ENCODE measurements at regions not wholly inside any gene's neighbourhood (a gene's known extent, or its start where the extent isn't known, plus 50 kb on each side); places are given as distances from the start of the nearest gene placed in this dataset.

- DNase-seq (ENCODE audit: low spot score) = no peak
These were observed 186.2 kb downstream of the ADSS2 start for GRCh38 chr1:244265507-244265906.

GRCh38 chr1:244269169-244269568, 182.5 kb downstream of the ADSS2 start:
- no peak for DNase-seq (ENCODE audit: low spot score)

GRCh38 chr1:244271004-244271403, 180.7 kb downstream of the ADSS2 start:
- no peak for DNase-seq (ENCODE audit: low spot score)

GRCh38 chr1:244271691-244272308, 179.9 kb downstream of the ADSS2 start:
- DNase-seq (ENCODE audit: low spot score) = no peak

- DNase-seq (ENCODE audit: low spot score) = peak; percentile 82
These were observed 179.0 kb downstream of the ADSS2 start for GRCh38 chr1:244272471-244273261.

- no peak for DNase-seq (ENCODE audit: low spot score)
These were observed 178.4 kb downstream of the ADSS2 start for GRCh38 chr1:244273262-244273844.

- DNase-seq (ENCODE audit: low spot score) = no peak
These were observed 177.7 kb downstream of the ADSS2 start for GRCh38 chr1:244273845-244274619.

GRCh38 chr1:244276646-244277045, 175.1 kb downstream of the ADSS2 start:
- DNase-seq (ENCODE audit: low spot score) = no peak

GRCh38 chr1:244280201-244280600, 171.5 kb downstream of the ADSS2 start:
- no peak for DNase-seq (ENCODE audit: low spot score)

GRCh38 chr1:244280859-244281258, 170.8 kb downstream of the ADSS2 start:
- no peak for DNase-seq (ENCODE audit: low spot score)

- no peak for DNase-seq (ENCODE audit: low spot score)
These were observed 167.9 kb downstream of the ADSS2 start for GRCh38 chr1:244283772-244284171.

GRCh38 chr1:244284641-244285156, 167.0 kb downstream of the ADSS2 start:
- DNase-seq (ENCODE audit: low spot score) = no peak

- DNase-seq (ENCODE audit: low spot score) = no peak
These were observed 165.4 kb downstream of the ADSS2 start for GRCh38 chr1:244286341-244286740.

- DNase-seq (ENCODE audit: low spot score) = no peak
These were observed 164.0 kb downstream of the ADSS2 start for GRCh38 chr1:244287726-244288125.

GRCh38 chr1:244288663-244289062, 163.0 kb downstream of the ADSS2 start:
- DNase-seq (ENCODE audit: low spot score) = no peak

GRCh38 chr1:244289991-244290785, 161.5 kb downstream of the ADSS2 start:
- DNase-seq (ENCODE audit: low spot score) = no peak

- DNase-seq (ENCODE audit: low spot score) = no peak
These were observed 160.2 kb downstream of the ADSS2 start for GRCh38 chr1:244291236-244292201.

- DNase-seq (ENCODE audit: low spot score) = no peak
These were observed 157.0 kb downstream of the ADSS2 start for GRCh38 chr1:244294599-244295224.

GRCh38 chr1:244296003-244296402, 155.7 kb downstream of the ADSS2 start:
- DNase-seq (ENCODE audit: low spot score) = no peak

- DNase-seq (ENCODE audit: low spot score) = no peak
These were observed 155.3 kb downstream of the ADSS2 start for GRCh38 chr1:244296447-244296846.
